ENCODE measurements at regions not wholly inside any gene's neighbourhood (a gene's known extent, or its start where the extent isn't known, plus 50 kb on each side); places are given as distances from the start of the nearest gene placed in this dataset.

- TF ChIP-seq CTCF (IDR thresholded peaks at IDR 0.05), result no peak
- TF ChIP-seq GABPA (IDR thresholded peaks at IDR 0.05; ENCODE audit: low read depth), result no peak
- no peak for TF ChIP-seq YY1 (IDR thresholded peaks at IDR 0.05; ENCODE audit: low read depth)
- no peak for TF ChIP-seq TCF12 (IDR thresholded peaks at IDR 0.05)
- no peak for TF ChIP-seq RXRA (IDR thresholded peaks at IDR 0.05; ENCODE audit: borderline replicate concordance, low read depth)
Observed at GRCh38 chr20:54385746-54386145, 89.6 kb upstream of the DOK5 start.

All from SK-N-SH (cell line).